ENCODE measurements at regions not wholly inside any gene's neighbourhood (a gene's known extent, or its start where the extent isn't known, plus 50 kb on each side); places are given as distances from the start of the nearest gene placed in this dataset.

DNA sequence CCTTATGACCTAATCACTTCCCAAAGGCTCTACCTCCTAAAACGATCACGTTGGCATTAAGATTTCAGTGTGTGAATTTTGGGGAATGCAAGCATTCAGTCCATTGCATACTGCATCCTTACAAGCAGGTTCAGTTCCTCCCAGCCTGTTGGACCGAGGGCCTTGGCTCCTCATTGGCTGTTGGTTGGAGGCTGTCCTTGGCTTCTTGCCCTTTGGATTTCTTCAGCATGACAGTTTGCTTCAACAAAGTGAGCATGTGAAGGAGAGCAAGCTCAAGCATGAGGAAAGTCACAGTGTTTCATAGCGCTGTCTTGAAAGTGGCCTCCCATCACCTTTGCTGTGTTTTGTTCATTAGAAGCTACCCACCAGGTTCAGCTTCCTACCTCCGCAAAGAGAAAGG is 109.5 kb downstream of the GADD45G start (continued):
- TF ChIP-seq, protein P1, sequence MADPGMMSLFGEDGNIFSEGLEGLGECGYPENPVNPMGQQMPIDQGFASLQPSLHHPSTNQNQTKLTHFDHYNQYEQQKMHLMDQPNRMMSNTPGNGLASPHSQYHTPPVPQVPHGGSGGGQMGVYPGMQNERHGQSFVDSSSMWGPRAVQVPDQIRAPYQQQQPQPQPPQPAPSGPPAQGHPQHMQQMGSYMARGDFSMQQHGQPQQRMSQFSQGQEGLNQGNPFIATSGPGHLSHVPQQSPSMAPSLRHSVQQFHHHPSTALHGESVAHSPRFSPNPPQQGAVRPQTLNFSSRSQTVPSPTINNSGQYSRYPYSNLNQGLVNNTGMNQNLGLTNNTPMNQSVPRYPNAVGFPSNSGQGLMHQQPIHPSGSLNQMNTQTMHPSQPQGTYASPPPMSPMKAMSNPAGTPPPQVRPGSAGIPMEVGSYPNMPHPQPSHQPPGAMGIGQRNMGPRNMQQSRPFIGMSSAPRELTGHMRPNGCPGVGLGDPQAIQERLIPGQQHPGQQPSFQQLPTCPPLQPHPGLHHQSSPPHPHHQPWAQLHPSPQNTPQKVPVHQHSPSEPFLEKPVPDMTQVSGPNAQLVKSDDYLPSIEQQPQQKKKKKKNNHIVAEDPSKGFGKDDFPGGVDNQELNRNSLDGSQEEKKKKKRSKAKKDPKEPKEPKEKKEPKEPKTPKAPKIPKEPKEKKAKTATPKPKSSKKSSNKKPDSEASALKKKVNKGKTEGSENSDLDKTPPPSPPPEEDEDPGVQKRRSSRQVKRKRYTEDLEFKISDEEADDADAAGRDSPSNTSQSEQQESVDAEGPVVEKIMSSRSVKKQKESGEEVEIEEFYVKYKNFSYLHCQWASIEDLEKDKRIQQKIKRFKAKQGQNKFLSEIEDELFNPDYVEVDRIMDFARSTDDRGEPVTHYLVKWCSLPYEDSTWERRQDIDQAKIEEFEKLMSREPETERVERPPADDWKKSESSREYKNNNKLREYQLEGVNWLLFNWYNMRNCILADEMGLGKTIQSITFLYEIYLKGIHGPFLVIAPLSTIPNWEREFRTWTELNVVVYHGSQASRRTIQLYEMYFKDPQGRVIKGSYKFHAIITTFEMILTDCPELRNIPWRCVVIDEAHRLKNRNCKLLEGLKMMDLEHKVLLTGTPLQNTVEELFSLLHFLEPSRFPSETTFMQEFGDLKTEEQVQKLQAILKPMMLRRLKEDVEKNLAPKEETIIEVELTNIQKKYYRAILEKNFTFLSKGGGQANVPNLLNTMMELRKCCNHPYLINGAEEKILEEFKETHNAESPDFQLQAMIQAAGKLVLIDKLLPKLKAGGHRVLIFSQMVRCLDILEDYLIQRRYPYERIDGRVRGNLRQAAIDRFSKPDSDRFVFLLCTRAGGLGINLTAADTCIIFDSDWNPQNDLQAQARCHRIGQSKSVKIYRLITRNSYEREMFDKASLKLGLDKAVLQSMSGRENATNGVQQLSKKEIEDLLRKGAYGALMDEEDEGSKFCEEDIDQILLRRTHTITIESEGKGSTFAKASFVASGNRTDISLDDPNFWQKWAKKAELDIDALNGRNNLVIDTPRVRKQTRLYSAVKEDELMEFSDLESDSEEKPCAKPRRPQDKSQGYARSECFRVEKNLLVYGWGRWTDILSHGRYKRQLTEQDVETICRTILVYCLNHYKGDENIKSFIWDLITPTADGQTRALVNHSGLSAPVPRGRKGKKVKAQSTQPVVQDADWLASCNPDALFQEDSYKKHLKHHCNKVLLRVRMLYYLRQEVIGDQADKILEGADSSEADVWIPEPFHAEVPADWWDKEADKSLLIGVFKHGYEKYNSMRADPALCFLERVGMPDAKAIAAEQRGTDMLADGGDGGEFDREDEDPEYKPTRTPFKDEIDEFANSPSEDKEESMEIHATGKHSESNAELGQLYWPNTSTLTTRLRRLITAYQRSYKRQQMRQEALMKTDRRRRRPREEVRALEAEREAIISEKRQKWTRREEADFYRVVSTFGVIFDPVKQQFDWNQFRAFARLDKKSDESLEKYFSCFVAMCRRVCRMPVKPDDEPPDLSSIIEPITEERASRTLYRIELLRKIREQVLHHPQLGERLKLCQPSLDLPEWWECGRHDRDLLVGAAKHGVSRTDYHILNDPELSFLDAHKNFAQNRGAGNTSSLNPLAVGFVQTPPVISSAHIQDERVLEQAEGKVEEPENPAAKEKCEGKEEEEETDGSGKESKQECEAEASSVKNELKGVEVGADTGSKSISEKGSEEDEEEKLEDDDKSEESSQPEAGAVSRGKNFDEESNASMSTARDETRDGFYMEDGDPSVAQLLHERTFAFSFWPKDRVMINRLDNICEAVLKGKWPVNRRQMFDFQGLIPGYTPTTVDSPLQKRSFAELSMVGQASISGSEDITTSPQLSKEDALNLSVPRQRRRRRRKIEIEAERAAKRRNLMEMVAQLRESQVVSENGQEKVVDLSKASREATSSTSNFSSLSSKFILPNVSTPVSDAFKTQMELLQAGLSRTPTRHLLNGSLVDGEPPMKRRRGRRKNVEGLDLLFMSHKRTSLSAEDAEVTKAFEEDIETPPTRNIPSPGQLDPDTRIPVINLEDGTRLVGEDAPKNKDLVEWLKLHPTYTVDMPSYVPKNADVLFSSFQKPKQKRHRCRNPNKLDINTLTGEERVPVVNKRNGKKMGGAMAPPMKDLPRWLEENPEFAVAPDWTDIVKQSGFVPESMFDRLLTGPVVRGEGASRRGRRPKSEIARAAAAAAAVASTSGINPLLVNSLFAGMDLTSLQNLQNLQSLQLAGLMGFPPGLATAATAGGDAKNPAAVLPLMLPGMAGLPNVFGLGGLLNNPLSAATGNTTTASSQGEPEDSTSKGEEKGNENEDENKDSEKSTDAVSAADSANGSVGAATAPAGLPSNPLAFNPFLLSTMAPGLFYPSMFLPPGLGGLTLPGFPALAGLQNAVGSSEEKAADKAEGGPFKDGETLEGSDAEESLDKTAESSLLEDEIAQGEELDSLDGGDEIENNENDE (IDR thresholded peaks at IDR 0.05; ENCODE audit: insufficient replicate concordance, low read length) = no peak
- TF ChIP-seq ASH2L (IDR thresholded peaks at IDR 0.05; ENCODE audit: low read length) (no peak), POLR2AphosphoS5 (IDR thresholded peaks at IDR 0.05; ENCODE audit: low read depth, low read length) (no peak), SP1 (IDR thresholded peaks at IDR 0.05; ENCODE audit: low read depth, low read length) (no peak), CEBPB (IDR thresholded peaks at IDR 0.05; ENCODE audit: low read depth, low read length) (no peak), TAF1 (IDR thresholded peaks at IDR 0.05; ENCODE audit: low read depth, low read length) (no peak), GTF2F1 (IDR thresholded peaks at IDR 0.05; ENCODE audit: borderline replicate concordance, low read depth, low read length) (no peak), GABPA (IDR thresholded peaks at IDR 0.05; ENCODE audit: borderline replicate concordance, insufficient read depth, low read length) (no peak), ZNF274 (IDR thresholded peaks at IDR 0.05; ENCODE audit: borderline replicate concordance, extremely low read depth, low read length) (no peak), JUND (IDR thresholded peaks at IDR 0.05; ENCODE audit: low read length) (no peak), RFX5 (IDR thresholded peaks at IDR 0.05; ENCODE audit: borderline replicate concordance, low read depth, low read length) (no peak), SAP30 (IDR thresholded peaks at IDR 0.05; ENCODE audit: insufficient read depth, insufficient replicate concordance, low read length) (no peak)
- TF ChIP-seq, protein P2, sequence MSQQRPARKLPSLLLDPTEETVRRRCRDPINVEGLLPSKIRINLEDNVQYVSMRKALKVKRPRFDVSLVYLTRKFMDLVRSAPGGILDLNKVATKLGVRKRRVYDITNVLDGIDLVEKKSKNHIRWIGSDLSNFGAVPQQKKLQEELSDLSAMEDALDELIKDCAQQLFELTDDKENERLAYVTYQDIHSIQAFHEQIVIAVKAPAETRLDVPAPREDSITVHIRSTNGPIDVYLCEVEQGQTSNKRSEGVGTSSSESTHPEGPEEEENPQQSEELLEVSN (IDR thresholded peaks at IDR 0.05) = no peak

All from H1 (cell line).